GM19467 (cell line): ENCODE measurements at regions not wholly inside any gene's neighbourhood (a gene's known extent, or its start where the extent isn't known, plus 50 kb on each side); places are given as distances from the start of the nearest gene placed in this dataset.
"Not testable (repeated sequence)": the region's sequence is repeated elsewhere in the genome, so short reads cannot be mapped to it uniquely, and the experiment has no call there.

Experiments used
- ATAC-seq: cut with Tn5 transposase; IDR thresholded peaks from one replicate; pipeline ENCODE4 v1.9.1; 2021; ENCODE audit warnings: mild to moderate bottlenecking, moderate library complexity; ENCODE audit not compliant: unreplicated experiment

DNA sequence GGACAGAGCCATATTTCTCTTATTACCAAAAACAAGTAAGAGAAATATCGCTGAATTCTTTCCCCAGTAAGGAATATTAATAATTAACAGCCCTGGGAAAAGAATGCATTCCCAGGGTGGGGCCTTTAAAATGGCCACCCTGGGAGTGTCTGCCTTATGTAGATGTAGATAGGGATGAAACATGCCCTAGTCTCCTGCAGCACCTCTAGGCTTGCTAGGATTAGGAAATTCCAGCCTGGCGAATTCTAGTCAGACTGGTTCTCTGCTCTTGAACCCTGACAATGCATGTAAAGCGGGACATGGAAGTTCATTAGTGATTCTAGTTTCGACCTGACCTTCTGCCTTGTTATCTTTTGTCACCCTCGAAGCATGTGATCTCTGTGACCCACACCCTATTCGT, 405.2 kb upstream of the MAP2 start:
- not testable (repeated sequence) for ATAC-seq

DNA sequence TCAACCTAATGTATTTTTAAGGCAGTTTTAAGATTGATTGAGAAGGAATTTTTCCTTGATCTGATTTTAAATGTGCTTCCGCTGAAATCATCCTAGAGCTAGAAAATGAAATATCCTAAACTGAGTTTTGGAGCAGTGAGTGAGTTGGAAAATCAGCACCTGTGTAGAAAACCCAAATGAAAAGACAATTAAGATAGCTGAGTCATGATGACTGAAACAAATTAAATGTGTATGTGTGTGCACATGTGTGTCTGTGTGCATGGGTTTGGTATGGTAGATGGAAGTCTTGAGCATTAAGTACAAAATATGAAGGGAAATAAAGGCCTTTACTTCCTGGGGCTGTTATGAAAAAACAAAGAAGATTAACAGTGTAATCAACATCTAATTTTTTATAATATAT, 394.6 kb upstream of the MAP2 start:
- ATAC-seq: no peak

DNA sequence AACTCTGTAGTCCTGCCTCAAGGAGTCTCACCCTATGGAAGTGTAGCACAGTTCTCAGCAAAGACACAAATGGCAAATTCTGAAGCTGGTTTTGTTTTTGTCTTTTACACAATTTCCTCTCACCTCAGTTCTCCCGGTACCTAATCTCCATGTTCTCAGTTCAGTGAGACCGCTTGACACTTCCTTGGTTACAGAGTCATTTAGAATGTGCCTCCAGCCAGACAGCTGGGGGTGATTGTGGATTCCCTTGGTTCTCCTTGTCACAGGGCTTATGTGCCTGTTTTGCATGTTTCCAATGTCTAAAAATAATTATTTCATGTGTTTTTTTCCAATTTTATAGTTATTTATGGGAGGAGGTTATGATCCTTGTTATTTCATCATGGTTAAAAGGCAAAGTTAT, 379.5 kb upstream of the MAP2 start:
- ATAC-seq: no peak

DNA sequence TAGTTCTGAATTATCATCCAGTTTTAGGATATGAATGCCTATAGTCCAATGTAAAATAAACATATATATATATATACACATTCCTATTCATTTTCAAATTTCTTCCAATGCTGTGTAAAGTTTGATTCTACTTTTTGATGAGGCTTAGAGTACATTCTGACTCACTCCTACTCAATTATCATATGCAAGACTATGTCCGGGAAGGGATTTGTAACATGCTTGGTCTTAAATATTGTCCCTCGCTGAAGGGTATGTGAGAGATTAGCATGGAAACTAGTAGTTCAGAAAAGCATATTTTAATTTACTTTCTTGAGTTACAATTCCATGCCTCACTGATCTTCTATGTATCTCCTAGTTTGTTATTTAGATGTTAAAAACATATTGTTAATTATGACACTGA, 377.7 kb upstream of the MAP2 start:
- no peak for ATAC-seq

DNA sequence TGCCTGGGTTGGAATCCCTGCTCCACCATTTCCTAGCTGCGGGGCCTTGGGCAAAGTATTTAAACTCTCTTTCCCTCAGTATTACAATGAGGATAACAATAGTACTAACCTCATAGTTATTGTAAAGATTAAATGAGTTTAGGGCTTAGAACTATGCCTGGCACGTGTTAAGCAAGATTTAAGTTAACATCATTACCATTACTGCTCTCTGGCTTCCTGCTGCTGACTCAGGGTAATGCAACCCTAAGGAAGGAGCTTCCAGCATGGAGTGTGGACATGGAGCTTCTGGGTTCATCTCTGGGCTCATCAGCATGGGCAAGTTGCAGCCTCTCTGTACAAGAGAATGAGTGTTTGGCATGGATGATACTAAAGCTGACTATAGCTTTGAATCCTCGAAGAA, 374.2 kb upstream of the MAP2 start:
- ATAC-seq: no peak

DNA sequence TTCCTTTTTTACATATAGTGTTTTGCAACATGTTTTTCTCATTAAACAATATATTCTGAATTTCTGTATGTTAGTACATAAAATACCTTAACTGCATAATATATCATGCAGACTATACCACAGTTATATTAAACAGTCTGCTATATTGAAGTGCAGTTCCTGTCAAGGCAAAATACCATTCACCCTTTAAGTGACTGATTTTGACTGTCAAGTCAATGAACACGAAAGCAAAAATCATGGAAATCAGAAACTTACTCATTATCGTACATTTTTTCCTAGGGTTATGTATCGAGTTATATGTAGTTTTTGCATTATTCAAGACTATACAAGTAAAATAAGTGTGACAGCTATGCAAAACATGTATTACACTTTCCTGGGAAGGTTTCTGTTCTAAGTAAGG, 361.6 kb upstream of the MAP2 start:
- ATAC-seq: no peak

DNA sequence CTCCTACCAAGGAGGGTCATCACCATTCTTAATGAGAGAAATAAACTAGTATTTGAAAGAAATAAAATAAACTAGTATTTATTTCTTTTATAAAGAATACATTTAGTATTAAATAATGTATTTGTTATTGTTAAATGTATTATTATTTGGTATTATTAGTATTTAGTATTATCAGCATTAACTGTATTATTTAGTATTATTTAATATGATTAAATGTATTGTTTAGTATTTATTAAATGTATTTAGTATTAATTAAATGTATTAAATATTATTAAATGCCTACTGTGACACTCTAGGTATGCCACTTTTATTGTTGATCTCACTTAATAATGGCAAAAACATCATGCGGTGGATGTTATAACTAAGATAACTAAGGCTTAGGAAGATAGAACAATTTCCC, 353.6 kb upstream of the MAP2 start:
- ATAC-seq: no peak

DNA sequence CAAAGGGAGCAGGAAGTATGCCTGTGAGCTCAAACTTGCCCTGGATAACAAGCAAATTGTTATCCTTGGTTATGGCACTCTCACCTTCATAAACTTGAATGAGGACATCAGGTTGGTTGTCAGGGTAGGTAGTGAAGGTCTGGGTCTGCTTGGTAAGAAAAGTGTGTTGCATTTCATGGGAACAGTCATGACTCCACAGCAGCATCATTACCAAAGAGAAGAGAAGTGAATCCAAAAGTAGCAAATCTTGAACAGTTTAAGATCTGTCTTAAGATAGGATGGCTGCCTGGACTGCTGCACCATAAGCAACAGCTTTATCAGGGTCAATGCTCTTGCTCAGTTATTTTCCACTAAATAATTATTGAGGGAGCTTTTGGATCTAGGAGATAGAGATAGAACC, 350.7 kb upstream of the MAP2 start:
- ATAC-seq: no peak

DNA sequence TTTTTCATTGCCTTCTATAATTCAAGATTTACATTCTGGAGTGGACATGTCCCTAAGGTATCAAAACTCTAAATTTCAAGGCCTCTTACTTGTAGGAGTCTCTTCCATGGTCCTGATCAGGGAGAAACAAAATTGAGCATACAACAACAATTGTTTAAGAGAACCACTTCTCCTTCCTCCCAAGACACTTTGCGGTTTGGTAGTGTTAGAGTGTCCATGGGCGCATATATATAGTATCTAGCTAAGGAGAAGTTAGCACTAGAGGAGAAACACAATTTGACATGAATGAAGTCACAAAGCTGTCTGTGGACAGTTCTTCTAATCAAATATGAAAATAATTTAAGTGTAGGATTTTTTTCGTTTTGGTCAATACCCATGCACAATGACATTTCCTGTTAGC, 349.1 kb upstream of the MAP2 start:
- ATAC-seq: no peak

DNA sequence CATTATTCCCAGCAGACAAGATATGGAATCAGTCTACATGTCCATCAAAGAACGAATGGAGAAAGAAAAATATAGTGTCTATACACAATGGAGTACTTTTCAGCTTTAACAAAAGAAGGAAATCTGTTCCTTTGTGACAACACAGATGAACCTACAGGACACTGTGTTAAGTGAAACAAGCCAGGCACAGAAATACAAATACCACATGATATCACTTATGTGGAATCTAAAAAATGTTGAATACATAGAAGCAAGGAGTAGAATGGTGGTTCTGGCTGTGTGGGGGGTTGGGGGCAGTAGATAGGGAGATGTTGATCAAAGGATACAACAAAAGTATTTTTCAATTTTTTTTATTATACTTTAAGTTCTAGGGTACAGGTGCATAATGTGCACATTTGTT, 347.7 kb upstream of the MAP2 start:
- ATAC-seq: no peak

DNA sequence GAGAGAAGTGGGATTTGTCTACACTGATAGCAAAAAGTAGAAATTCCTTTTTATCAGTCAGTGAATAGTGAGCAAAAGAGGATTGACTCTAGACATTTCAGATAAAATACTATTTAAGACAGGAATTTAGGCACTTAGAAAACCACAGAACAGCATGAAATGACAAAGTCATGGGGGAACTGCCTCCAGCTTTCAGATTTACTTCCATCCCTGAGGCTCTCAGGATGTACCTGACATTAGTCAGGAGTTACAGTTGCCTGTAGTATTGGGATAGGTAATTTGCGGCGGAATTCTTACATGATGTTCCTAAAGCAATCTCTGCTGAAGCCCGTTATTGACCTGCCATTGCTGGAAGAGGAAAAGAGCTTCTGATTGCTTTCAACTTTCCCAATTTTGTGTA, 337.1 kb upstream of the MAP2 start:
- no peak for ATAC-seq

DNA sequence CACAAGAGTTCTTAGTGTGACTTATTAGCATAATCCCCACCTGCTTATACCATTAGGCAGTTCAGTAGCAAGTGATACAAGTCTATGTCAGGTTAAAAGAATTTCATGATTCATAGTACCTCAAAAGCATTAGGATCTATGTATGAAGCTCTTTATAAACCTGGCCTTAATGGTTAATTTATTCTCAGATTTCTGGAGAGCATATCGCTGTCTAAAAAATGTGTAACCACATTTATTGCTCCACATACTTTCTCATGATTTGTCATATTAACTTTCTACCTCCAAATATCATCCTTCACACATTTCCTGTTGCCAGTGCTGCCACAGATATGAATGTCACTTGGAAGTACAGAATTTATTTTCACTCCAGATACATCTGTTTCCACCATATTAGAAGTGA, 332.8 kb upstream of the MAP2 start:
- no peak for ATAC-seq

DNA sequence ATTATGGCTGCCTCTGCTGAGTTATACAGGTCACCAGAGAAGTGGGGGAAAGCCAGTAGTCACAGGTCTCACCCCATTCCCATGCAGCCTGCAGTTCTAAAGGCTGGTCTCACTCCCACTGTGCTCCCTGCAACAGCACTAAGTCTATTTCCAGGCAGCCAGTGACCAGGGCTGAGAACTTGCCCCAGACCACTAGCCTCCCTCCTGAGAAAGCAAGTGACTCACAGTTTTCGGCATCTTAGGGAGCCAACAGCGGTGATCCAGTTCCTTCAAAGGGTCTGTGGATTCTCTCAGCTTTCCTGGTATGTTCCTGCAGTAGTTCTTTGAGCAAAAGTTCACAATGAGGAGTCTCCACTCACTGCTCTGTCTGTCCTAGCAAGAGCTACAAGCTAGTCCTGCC, 329.6 kb upstream of the MAP2 start:
- no peak for ATAC-seq

DNA sequence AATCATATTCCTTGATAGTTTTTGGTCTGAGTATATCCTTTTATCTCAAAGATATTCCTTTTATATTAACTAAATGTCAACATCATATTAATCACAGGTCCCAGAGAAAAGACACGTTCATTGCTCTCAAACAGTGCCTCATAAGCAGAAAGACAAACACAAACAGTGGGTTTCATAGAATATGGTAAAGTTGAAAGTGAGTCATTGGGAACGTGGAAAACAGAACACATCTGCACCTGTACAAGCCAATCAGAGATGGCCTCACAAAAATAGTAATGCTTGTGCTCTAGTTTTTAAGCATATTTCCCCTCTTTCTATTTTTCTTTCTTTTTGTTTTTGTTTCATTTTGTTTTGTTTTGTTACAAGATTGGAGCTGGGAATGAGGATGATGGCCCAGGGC, 328.4 kb upstream of the MAP2 start:
- ATAC-seq: no peak

DNA sequence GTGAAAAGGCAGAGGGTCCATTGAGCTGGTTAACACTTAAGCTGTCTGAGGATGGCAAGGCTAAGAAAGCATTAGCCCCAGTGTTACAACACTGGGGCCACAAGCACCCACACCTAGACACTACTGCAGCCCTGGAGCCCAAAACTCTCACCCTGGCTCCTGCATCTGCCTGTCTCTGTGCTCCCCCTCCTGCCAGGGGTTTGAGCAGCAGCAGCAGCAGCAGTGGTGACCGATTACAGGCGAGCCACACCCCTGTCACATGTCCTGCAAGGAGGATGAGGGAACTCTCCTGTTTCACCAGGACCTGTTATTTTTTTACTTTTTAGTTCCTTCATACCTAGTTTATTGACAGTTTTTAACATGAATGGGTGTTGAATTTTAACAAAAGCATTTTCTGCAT, 326.7 kb upstream of the MAP2 start:
- ATAC-seq: no peak

DNA sequence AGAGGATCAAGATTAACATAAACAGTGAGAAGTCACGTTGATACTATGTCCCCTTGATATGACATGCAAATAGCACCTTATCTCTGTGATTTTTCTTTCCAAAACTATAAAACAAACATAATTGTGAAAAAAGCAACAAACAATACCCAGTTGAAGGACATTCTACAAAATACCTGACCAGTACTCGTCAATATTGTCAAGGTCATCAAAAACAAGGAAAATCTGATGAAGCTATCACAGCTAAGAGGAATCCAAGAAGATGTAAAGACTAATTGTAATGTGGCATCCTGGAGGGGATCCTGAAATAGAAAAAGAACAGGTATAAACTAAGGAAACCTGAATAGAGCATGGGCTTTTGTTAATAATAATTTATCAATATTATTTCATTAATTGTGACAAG, 321.5 kb upstream of the MAP2 start:
- no peak for ATAC-seq

DNA sequence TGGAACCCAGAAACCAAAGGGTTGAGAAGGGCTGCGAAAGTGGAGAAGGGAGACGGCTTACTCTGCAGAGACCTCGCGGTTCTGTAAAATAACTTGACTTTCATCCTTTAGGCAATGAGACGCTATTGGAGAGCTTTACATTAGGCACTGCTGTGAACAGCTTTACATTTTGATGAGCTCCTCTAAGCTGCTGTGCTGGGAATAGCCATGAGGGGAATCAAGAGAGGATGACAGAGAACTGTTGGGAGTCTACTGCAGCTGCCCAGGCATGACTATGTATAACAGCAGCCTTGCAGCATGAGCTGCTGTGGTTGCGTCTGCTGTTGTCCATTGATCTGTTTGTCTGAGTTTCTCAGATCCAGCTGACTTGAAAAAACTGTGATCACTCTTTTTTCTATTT, 310.8 kb upstream of the MAP2 start:
- ATAC-seq: no peak

DNA sequence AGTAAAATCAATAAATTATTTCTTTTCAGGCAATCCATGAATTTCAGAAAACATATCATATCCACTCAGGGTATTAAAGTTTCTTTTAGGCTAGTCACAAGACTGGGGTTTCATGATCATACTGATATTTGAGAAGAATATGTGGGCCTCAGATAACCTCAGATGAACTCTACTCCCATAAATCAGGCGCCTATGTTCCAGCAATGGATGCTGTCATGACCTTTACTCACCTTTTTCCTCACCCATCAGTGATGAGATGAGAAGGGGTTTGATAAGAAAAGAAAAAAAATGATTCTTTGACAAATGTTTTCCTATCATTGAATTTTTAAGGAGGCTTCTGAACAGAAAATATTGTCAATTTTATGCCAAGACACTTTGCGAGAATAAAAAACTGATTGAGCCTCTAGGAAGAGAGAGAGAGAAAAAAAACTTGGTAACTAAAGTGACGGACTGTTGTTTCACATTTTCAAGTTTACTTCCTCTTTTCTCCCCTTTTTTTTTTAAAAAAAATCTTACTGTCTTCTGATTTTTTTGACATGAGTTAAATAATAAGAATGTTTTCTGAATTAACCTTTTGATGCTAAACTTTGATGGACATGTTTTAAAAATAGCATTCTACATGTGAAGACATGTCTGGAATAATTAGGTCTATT, 309.1 kb upstream of the MAP2 start:
- ATAC-seq: no peak

DNA sequence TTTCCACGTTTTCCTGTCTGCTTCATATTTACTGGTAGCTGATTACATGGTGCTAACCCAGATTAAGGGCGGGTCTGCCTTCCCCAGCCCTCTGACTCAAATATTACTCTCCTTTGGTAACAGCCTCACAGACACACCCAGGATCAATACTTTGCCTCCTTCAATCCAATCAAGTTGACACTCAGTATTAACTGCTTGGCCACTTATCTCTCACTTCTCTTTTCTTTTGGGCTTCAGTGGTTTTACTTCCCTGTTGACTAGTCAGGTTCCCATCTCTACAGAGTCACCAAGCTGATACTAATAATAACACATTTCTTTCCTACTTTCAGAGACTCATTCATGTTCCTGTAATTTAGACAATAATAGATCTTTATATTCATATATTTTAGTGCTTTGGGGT, 302.2 kb upstream of the MAP2 start:
- no peak for ATAC-seq

DNA sequence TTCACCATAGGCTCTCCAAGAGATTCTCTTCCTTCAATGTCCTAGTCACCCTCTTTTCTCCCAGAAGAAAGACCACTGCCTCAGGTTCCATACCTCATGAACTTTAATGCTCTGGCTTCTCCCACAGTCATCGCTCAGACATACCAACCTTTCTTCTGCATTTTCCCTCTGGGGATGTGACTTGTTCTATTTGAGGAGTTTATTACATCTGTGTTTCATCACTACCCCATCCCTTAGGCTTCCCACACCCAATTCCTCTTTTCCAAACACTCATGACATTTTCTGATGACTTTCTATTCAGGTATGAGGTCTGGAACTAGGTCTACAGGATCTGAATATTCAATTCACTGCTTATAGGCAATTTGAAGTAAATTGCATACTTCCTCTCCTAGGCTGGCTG, 298.6 kb upstream of the MAP2 start:
- no peak for ATAC-seq

DNA sequence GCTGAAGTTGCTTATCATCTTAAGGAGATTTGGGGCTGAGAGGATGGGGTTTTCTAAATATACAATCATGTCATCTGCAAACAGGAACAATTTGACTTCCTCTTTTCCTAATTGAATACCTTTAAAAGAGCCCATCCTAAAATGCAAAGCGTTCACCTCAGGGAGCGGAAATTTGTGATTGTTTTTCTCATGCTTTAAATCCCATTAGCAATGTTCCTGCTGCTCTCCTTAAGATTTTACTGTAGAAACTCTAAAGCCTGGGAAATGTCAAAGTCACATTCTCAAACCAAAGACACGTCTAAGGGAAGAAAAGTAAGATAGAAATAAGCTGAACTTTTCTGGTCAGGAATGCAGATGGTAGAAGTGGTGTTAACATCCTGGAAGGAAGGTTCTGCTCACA, 285.8 kb upstream of the MAP2 start:
- ATAC-seq: no peak

DNA sequence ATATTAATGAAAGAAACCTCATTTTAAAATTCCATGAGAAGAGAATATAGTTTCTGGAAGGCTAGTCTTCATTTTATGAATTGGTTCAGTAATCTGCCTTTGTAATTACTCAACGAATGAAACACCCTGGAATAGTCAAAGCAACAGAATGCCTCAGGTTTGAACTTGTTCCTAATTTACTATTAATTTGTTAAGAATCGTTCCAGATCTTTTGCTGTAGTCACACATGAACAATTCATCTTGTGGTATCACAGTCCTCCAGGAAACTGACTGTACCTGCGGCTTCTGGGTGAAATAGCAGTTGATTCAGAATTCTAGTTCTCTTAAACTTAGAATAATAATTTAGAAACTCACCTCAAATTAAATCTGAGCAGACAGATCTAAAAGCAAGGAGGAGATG, 282.7 kb upstream of the MAP2 start:
- ATAC-seq: no peak

DNA sequence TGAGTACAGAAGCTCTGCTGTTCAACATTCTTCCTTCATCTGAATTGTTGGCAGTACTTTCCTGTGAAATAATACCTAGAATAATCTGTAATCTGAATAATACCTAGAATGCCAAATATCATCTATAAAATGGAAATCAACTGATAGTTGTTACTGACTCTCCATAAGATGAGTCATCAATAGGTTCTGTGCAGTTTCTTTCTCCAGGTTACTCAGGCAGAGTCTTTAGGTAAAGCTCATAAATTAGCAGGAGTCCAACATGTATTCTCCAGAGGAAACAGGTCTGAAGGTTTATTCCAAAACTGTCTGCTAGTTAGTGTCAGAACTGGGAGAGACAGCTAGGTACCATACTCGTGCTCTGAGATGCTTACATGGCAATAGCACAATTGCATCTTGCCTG, 282.0 kb upstream of the MAP2 start:
- no peak for ATAC-seq

DNA sequence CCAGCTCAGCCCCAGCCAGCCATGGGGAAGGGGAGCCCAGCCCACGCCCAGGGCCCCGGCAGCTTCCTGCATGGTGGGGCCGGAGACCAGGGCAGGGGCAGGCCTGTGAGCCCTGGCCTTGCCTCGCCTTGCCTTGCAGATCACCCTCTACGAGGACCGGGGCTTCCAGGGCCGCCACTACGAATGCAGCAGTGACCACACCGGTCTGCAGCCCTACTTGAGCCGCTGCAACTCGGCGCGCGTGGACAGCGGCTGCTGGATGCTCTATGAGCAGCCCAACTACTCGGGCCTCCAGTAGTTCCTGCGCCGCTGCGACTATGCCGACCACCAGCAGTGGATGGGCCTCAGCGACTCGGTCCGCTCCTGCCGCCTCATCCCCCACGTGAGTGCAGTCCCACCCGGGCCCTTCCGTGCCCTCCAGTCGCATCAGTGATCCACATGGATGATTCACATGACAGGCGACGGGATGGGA, 278.6 kb upstream of the MAP2 start:
- ATAC-seq: not testable (repeated sequence)
